ENCODE measurements at regions not wholly inside any gene's neighbourhood (a gene's known extent, or its start where the extent isn't known, plus 50 kb on each side); places are given as distances from the start of the nearest gene placed in this dataset.
"Not testable (repeated sequence)": the region's sequence is repeated elsewhere in the genome, so short reads cannot be mapped to it uniquely, and the experiment has no call there.

DNA sequence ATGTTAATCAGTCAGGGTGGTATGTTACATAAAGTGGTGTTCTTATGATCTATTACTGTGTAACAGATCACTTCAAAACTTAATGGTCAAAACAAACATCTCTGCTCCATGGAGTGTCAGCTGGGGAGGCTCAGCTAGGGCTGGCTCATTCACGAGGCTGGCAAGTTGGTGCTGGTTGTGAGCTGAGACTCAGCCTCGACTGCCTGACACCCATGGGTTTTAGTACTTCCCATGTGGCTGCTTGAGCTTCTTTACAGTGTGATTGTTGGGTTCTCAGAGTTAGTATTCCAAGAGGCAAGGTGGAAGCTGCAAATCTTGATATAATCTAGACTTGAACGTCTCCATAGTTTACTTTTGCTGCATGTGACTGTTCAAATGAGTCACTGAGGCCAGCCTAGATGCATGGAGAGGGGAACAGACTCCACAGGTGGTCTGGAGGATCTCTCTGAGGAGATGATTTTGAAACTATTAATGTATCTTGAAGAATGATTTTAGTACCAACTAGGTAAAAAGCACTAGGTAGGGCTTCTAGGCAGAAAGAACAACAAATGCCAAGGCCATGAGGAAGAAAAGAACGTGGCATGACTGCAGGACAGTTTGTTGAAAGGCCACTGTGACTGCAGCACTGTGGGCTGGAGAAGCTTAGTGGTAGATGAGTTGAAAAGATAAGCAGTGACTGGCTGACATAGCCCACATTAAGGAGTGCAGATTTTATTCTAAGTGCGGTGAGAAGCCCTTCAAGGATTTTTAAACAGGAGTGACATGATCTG, 281.1 kb upstream of the PROK2 start:
- H3K27me3 ChIP-seq (ENCODE audit: control insufficient read depth in 2 of 2, insufficient read depth in 1 of 2, low read length in 1 of 2): no peaks in the 10 kb centered on the region
- WGBS: 64% methylated on average over 5 of the region's 5 CpGs
- H3K4me3 ChIP-seq (ENCODE audit: low read length in 2 of 2): no peak overlapping the region
- no peaks in the 10 kb centered on the region for H3K36me3 ChIP-seq (ENCODE audit: control insufficient read depth in 2 of 2, insufficient read depth in 2 of 2, low read length in 1 of 2)
- DNase-seq (ENCODE audit: low read depth in 6 of 9, low spot score in 9 of 9): no peak
- no peak overlapping the region for H3K27ac ChIP-seq (ENCODE audit: low read depth in 1 of 2, low read length in 1 of 2)
- H3K4me1 ChIP-seq (ENCODE audit: control insufficient read depth in 2 of 2, insufficient read depth in 2 of 2, low read length in 2 of 2): no peaks in the 10 kb centered on the region
- peaks cover 0 to 2% of the 10 kb centered on the region in 2 donors for H3K9me3 ChIP-seq (ENCODE audit: control insufficient read depth in 2 of 2, insufficient read depth in 1 of 2, low read length in 1 of 2)

DNA sequence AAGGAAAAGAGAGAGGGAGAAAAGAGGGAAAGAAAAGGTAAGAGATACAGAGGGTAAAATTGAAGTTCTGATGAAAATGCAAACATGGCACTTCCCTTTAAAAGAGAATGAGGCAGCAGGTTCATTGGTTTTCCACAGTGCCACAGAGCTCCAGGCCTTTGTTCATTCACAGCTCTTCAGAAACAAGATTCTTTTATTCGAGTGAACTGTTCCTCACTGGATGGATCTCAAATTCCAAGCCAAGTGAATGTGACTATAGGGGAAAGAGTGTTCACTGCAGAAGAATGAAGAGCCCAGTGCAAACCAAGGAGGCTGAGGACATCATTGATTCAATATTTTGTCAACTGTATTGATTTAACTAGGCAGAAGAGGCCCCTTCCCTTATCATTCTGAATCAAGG, 280.3 kb upstream of the PROK2 start:
- WGBS: 90% methylated on average over 1 of the region's 1 CpG
- no peak for DNase-seq (ENCODE audit: low read depth in 6 of 9, low spot score in 9 of 9)
- H3K4me1 ChIP-seq (ENCODE audit: control insufficient read depth in 2 of 2, insufficient read depth in 2 of 2, low read length in 2 of 2): no peaks in the 10 kb centered on the region

DNA sequence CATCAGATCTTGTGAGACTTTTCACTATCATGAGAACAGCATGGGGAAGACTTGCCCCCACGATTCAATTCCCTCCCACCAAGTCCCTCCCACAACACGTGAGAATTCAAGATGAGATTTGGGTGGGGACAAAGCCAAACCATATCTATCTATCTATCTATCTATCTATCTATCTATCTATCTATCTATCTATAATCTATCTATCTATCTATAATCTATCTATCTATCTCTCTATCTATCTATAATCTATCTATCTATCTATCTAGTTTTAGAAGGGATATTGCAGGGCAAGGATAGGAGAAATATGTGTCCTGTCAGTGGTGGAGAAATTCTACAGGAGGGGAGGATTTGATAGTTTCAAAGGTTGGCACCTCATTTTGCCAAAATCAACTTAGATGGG, 279.8 kb upstream of the PROK2 start:
- H3K9me3 ChIP-seq (ENCODE audit: control insufficient read depth in 2 of 2, insufficient read depth in 1 of 2, low read length in 1 of 2); H3K4me3 ChIP-seq (ENCODE audit: low read length in 2 of 2); DNase-seq (ENCODE audit: low read depth in 6 of 9, low spot score in 9 of 9); H3K27ac ChIP-seq (ENCODE audit: low read depth in 1 of 2, low read length in 1 of 2); H3K27me3 ChIP-seq (ENCODE audit: control insufficient read depth in 2 of 2, insufficient read depth in 1 of 2, low read length in 1 of 2); H3K4me1 ChIP-seq (ENCODE audit: control insufficient read depth in 2 of 2, insufficient read depth in 2 of 2, low read length in 2 of 2); H3K36me3 ChIP-seq (ENCODE audit: control insufficient read depth in 2 of 2, insufficient read depth in 2 of 2, low read length in 1 of 2): not testable (repeated sequence)
- 48% methylated on average over 2 of the region's 2 CpGs for WGBS

More for the DNA sequence above, 280.3 kb upstream of the PROK2 start:
- no peak overlapping the region for H3K27ac ChIP-seq (ENCODE audit: low read depth in 1 of 2, low read length in 1 of 2)
- no peaks in the 10 kb centered on the region for H3K27me3 ChIP-seq (ENCODE audit: control insufficient read depth in 2 of 2, insufficient read depth in 1 of 2, low read length in 1 of 2)
- no peak overlapping the region for H3K4me3 ChIP-seq (ENCODE audit: low read length in 2 of 2)
- peaks cover 0 to 2% of the 10 kb centered on the region in 2 donors for H3K9me3 ChIP-seq (ENCODE audit: control insufficient read depth in 2 of 2, insufficient read depth in 1 of 2, low read length in 1 of 2)
- no peaks in the 10 kb centered on the region for H3K36me3 ChIP-seq (ENCODE audit: control insufficient read depth in 2 of 2, insufficient read depth in 2 of 2, low read length in 1 of 2)

DNA sequence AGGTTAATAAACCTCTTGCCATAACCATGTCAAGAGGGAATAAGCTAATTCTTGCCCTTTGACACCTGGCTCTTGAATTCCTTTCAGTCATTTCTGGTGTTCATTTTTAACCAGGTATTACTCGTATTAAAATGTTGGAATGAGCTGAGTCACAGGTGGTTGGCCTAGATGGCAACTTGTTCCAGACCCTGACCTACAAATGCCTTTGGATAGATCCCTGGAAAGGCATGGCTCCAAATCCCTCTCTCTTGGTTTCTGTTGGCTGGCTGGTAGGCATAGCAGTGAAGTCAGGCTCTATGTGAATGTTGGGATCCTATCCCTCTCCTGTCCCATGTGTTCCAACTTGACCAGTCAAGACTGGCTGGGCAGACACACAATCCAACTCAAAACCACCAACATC, 277.1 kb upstream of the PROK2 start:
- H3K4me1 ChIP-seq (ENCODE audit: control insufficient read depth in 2 of 2, insufficient read depth in 2 of 2, low read length in 2 of 2): no peaks in the 10 kb centered on the region
- WGBS: 95% methylated on average over 1 of the region's 1 CpG

DNA sequence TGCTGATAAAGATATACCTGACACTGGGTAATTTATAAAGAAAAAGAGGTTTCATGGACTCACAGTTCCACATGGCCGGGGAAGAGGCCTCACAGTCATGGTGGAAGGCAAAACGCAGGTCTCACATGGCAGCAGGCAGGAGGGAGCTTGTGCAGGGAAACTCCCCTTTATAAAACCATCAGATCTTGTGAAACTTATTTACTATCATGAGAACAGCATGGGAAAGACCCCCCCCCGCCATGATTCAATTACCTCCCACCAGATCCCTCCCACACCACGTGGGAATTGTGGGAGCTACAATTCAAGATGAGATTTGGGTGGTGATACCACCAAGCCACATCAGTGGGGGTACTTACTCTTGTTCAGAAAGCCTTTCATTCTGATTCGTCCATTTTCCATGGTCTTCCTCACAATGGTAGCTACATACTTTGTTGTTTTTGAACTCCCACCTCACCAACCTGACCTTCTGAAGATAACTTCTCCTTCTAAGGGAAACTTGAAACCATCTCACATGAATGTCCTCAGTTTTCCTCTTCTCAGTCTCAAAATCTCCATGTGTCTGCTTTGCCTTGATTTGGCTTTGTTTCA, 275.6 kb upstream of the PROK2 start:
- Histone ChIP-seq H3K27me3 (ENCODE audit: control insufficient read depth in 2 of 2, insufficient read depth in 1 of 2, low read length in 1 of 2) (no peaks in the 10 kb centered on the region), H3K4me3 (ENCODE audit: low read length in 2 of 2) (no peak overlapping the region), H3K36me3 (ENCODE audit: control insufficient read depth in 2 of 2, insufficient read depth in 2 of 2, low read length in 1 of 2) (no peaks in the 10 kb centered on the region), H3K27ac (ENCODE audit: low read depth in 1 of 2, low read length in 1 of 2) (no peak overlapping the region), H3K9me3 (ENCODE audit: control insufficient read depth in 2 of 2, insufficient read depth in 1 of 2, low read length in 1 of 2) (peaks cover 0 to 2% of the 10 kb centered on the region in 2 donors), H3K4me1 (ENCODE audit: control insufficient read depth in 2 of 2, insufficient read depth in 2 of 2, low read length in 2 of 2) (no peaks in the 10 kb centered on the region)
- no peak for DNase-seq (ENCODE audit: low read depth in 6 of 9, low spot score in 9 of 9)
- WGBS: 67% methylated on average over 5 of the region's 5 CpGs

More for the DNA sequence above, 277.1 kb upstream of the PROK2 start:
- H3K27me3 ChIP-seq (ENCODE audit: control insufficient read depth in 2 of 2, insufficient read depth in 1 of 2, low read length in 1 of 2): no peaks in the 10 kb centered on the region
- no peak overlapping the region for H3K27ac ChIP-seq (ENCODE audit: low read depth in 1 of 2, low read length in 1 of 2)
- no peaks in the 10 kb centered on the region for H3K36me3 ChIP-seq (ENCODE audit: control insufficient read depth in 2 of 2, insufficient read depth in 2 of 2, low read length in 1 of 2)
- DNase-seq (ENCODE audit: low read depth in 6 of 9, low spot score in 9 of 9): no peak
- peaks cover 0 to 2% of the 10 kb centered on the region in 2 donors for H3K9me3 ChIP-seq (ENCODE audit: control insufficient read depth in 2 of 2, insufficient read depth in 1 of 2, low read length in 1 of 2)
- H3K4me3 ChIP-seq (ENCODE audit: low read length in 2 of 2): no peak overlapping the region

DNA sequence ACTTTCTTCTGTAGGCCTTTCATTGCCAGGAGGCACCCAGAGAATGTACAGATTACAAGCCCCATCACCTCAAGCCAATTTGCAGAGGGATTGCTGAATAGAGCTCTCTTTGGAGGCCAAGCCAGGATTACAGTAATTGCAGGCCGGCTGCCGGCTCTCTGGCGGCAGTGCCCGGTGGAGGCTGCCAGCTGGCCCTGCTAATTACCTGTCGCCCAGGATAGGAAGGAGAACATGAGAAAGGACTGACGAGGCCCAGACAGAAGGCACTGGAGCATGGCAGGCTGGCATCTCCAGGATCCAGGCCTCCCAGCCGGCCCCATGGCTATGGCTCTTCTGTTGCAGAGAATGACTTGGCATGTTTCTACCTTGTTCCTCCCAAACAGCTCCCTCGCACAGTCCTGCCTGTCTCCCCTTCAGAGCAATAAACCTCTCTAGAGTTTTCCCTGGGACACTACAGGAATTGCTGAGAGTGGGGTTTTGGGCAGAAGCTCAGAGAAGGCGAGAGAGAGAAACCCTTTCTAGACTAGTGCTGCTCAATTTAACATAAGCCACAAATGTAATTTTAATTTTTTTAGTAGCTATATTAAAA, 273.6 kb upstream of the PROK2 start:
- DNase-seq (ENCODE audit: low read depth in 6 of 9, low spot score in 9 of 9): no peak
- peaks cover 0 to under 1% of the 10 kb centered on the region in 2 donors for H3K9me3 ChIP-seq (ENCODE audit: control insufficient read depth in 2 of 2, insufficient read depth in 1 of 2, low read length in 1 of 2)
- 98% methylated on average over 9 of the region's 9 CpGs for WGBS

DNA sequence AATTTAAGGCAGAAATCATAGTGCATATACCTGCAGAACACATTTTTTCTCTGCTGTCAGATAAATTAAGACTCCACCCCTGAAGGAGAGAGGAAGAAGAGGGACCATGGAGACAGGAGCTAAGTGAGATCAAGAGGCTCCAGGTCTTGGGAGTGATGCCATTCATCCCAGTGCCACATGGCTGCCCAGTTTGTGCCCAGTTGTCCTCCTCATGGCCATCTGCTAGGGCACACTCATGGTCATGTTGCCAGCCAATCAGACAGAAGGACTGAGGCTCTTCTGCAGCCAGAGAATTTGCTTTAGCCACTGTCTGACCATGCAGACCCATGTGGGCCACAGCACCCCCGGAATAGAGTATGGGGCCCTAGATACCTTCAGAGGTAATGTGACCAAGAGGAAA, 270.5 kb upstream of the PROK2 start:
- 96% methylated on average over 1 of the region's 1 CpG for WGBS
- no peaks in the 10 kb centered on the region for H3K4me1 ChIP-seq (ENCODE audit: control insufficient read depth in 2 of 2, insufficient read depth in 2 of 2, low read length in 2 of 2)
- DNase-seq (ENCODE audit: low read depth in 6 of 9, low spot score in 9 of 9): no peak

More for the DNA sequence above, 273.6 kb upstream of the PROK2 start:
- H3K4me3 ChIP-seq (ENCODE audit: low read length in 2 of 2): no peak overlapping the region
- no peaks in the 10 kb centered on the region for H3K36me3 ChIP-seq (ENCODE audit: control insufficient read depth in 2 of 2, insufficient read depth in 2 of 2, low read length in 1 of 2)
- no peaks in the 10 kb centered on the region for H3K27me3 ChIP-seq (ENCODE audit: control insufficient read depth in 2 of 2, insufficient read depth in 1 of 2, low read length in 1 of 2)
- no peak overlapping the region for H3K27ac ChIP-seq (ENCODE audit: low read depth in 1 of 2, low read length in 1 of 2)
- H3K4me1 ChIP-seq (ENCODE audit: control insufficient read depth in 2 of 2, insufficient read depth in 2 of 2, low read length in 2 of 2): no peaks in the 10 kb centered on the region

DNA sequence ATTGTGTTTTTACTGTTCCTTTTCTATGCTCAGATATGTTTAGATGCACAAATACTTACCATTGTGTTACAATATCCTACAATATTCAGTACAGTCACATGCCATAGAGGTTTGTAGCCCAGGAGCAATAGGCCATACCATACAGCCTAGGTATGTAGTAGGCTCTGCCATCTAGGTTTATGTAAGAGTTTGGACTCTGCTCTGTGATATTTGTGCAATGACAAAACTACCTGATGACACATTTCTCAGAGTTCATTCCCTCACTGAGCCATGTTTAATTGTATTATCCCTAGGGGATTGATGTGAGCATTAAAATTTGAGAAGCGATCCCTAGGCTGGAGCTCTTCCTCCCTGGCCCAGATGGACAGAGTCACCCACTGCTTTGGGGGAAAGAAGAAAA, 270.0 kb upstream of the PROK2 start:
- no peak overlapping the region for H3K27ac ChIP-seq (ENCODE audit: low read depth in 1 of 2, low read length in 1 of 2)
- DNase-seq (ENCODE audit: low read depth in 6 of 9, low spot score in 9 of 9): no peak
- no peaks in the 10 kb centered on the region for H3K27me3 ChIP-seq (ENCODE audit: control insufficient read depth in 2 of 2, insufficient read depth in 1 of 2, low read length in 1 of 2)
- H3K9me3 ChIP-seq (ENCODE audit: control insufficient read depth in 2 of 2, insufficient read depth in 1 of 2, low read length in 1 of 2): no peaks in the 10 kb centered on the region
- H3K4me1 ChIP-seq (ENCODE audit: control insufficient read depth in 2 of 2, insufficient read depth in 2 of 2, low read length in 2 of 2): no peaks in the 10 kb centered on the region
- 98% methylated on average over 1 of the region's 1 CpG for WGBS
- no peak overlapping the region for H3K4me3 ChIP-seq (ENCODE audit: low read length in 2 of 2)
- no peaks in the 10 kb centered on the region for H3K36me3 ChIP-seq (ENCODE audit: control insufficient read depth in 2 of 2, insufficient read depth in 2 of 2, low read length in 1 of 2)

More for the DNA sequence above, 270.5 kb upstream of the PROK2 start:
- Histone ChIP-seq H3K4me3 (ENCODE audit: low read length in 2 of 2) (no peak overlapping the region), H3K27ac (ENCODE audit: low read depth in 1 of 2, low read length in 1 of 2) (no peak overlapping the region), H3K36me3 (ENCODE audit: control insufficient read depth in 2 of 2, insufficient read depth in 2 of 2, low read length in 1 of 2) (no peaks in the 10 kb centered on the region), H3K9me3 (ENCODE audit: control insufficient read depth in 2 of 2, insufficient read depth in 1 of 2, low read length in 1 of 2) (no peaks in the 10 kb centered on the region), H3K27me3 (ENCODE audit: control insufficient read depth in 2 of 2, insufficient read depth in 1 of 2, low read length in 1 of 2) (no peaks in the 10 kb centered on the region)

DNA sequence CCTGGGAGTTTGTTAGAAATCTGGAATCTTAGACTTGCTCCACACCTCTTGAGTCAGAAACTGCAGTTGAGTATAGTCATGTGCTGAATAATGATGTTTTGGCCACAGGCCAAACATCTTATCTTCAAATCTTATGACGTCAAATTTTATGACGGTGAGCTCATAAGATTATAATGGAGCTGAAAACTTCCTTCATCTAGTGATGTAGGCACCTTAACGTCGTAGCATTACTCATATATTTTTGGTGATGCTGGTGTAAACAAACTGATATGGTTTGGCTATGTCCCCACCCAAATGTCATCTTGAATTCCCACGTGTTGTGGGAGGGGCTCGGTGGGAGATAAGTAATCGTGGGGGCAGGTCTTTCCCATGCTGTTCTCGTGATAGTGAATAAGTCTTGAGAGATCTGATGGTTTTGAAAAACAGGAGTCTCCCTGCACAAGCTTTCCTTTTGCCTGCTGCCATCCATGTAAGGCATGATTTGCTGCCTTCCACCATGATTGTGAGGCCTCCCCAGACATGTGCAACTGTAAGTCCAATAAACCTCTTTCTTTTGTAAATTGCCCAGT, 268.0 kb upstream of the PROK2 start:
- Histone ChIP-seq H3K4me3 (ENCODE audit: low read length in 2 of 2) (no peak overlapping the region), H3K27me3 (ENCODE audit: control insufficient read depth in 2 of 2, insufficient read depth in 1 of 2, low read length in 1 of 2) (no peaks in the 10 kb centered on the region), H3K36me3 (ENCODE audit: control insufficient read depth in 2 of 2, insufficient read depth in 2 of 2, low read length in 1 of 2) (no peaks in the 10 kb centered on the region), H3K4me1 (ENCODE audit: control insufficient read depth in 2 of 2, insufficient read depth in 2 of 2, low read length in 2 of 2) (no peaks in the 10 kb centered on the region), H3K9me3 (ENCODE audit: control insufficient read depth in 2 of 2, insufficient read depth in 1 of 2, low read length in 1 of 2) (no peaks in the 10 kb centered on the region), H3K27ac (ENCODE audit: low read depth in 1 of 2, low read length in 1 of 2) (no peak overlapping the region)
- no peak for DNase-seq (ENCODE audit: low read depth in 6 of 9, low spot score in 9 of 9)
- WGBS: 92% methylated on average over 8 of the region's 8 CpGs

Data from thymus (tissue), 11 donors.